OCI-LY3 (cell line): ENCODE measurements at regions not wholly inside any gene's neighbourhood (a gene's known extent, or its start where the extent isn't known, plus 50 kb on each side); places are given as distances from the start of the nearest gene placed in this dataset.

ENCODE experiments used
- H2AFZ ChIP-seq: fragments of 200-600, 300-600 bp; shearing (Covaris generic); 2 replicates; pipeline ENCODE4 v1.6.0; 2014; ENCODE audit warnings: antibody characterized with exemption, low read depth, low read length
- H3K27ac ChIP-seq: fragments of 200-600, 300-600 bp; sonication (generic); 2 replicates; pipeline ENCODE4 v1.5.1; 2014; ENCODE audit warnings: mild to moderate bottlenecking, low read length, moderate library complexity, mixed read lengths
- H3K27me3 ChIP-seq: fragments of 200-600, 300-600 bp; sonication (generic); 2 replicates; pipeline ENCODE4 v1.6.1; 2014; ENCODE audit warnings: low read depth, low read length, mixed read lengths
- H3K36me3 ChIP-seq: fragments of 200-600, 300-600 bp; sonication (generic); replicated peaks from 2 replicates; pipeline ENCODE3; 2014; ENCODE audit warnings: low read depth, low read length, mixed read lengths
- H3K4me1 ChIP-seq: fragments of 300-600, 200-600 bp; sonication (generic); 2 replicates; pipeline ENCODE4 v1.6.1; 2014; ENCODE audit warnings: low read length, mixed read lengths
- H3K4me2 ChIP-seq: fragments of 200-600, 300-600 bp; sonication (generic); 2 replicates; pipeline ENCODE4 v1.6.1; 2014; ENCODE audit warnings: low read length, mixed read lengths
- H3K4me3 ChIP-seq: fragments of 300-600, 200-600 bp; sonication (generic); 2 replicates; pipeline ENCODE4 v1.5.1; 2014; ENCODE audit warnings: antibody characterized with exemption, mild to moderate bottlenecking, low read length, moderate library complexity
- H3K79me2 ChIP-seq: fragments of 300-600, 200-600 bp; shearing (Covaris generic); 2 replicates; pipeline ENCODE4 v1.6.1; 2014; ENCODE audit warnings: mild to moderate bottlenecking, low read length, mixed read lengths
- H3K9ac ChIP-seq: fragments of 300-600, 200-600 bp; shearing (Covaris generic); 2 replicates; pipeline ENCODE4 v1.6.0; 2014; ENCODE audit warnings: mild to moderate bottlenecking, low read length, moderate library complexity
- H3K9me3 ChIP-seq: fragments of 200-600, 300-600 bp; shearing (Covaris generic); 2 replicates; pipeline ENCODE4 v1.6.1; 2014; ENCODE audit warnings: low read length, mixed read lengths; ENCODE audit not compliant: insufficient read depth
- H4K20me1 ChIP-seq: fragments of 200-600, 300-600 bp; sonication (generic); 2 replicates; pipeline ENCODE4 v1.6.1; 2016; ENCODE audit warnings: low read length, mixed read lengths; ENCODE audit not compliant: insufficient read depth
- CTCF ChIP-seq: fragments of 200-600, 300-600 bp; sonication (generic); IDR thresholded peaks from 2 replicates; pipeline ENCODE4 v1.5.1; 2014; ENCODE audit warnings: antibody characterized with exemption, low read length, low read depth
- EZH2phosphoT487 ChIP-seq: fragments of 200-600 bp; shearing (Covaris generic); IDR thresholded peaks from 2 replicates; pipeline ENCODE4 v1.6.1; 2018; ENCODE audit warnings: antibody characterized with exemption, mixed run types, low read depth

- Histone ChIP-seq H3K9ac (no peak overlapping the region), H3K4me3 (no peak overlapping the region), H3K9me3 (no peaks in the 10 kb centered on the region; the same call in none of the 2 replicates), H3K27me3 (no peaks in the 10 kb centered on the region), H3K36me3 (no peaks in the 10 kb centered on the region), H3K4me1 (peaks cover 13% of the 10 kb centered on the region), H4K20me1 (no peaks in the 10 kb centered on the region), H3K79me2 (no peaks in the 10 kb centered on the region), H3K4me2 (no peak overlapping the region), H2AFZ (no peak overlapping the region), H3K27ac (no peak overlapping the region)
- TF ChIP-seq CTCF (no peak), EZH2phosphoT487 (no peak)
Observed at GRCh38 chr4:20196476-20196875, 55.2 kb upstream of the SLIT2 start.

GRCh38 chr4:20195071-20195885 is 56.4 kb upstream of the SLIT2 start:
- H3K79me2 ChIP-seq = no peaks in the 10 kb centered on the region
- H3K27me3 ChIP-seq = no peaks in the 10 kb centered on the region
- peaks cover 13% of the 10 kb centered on the region for H3K4me1 ChIP-seq
- TF ChIP-seq EZH2phosphoT487 = no peak
- H3K4me3 ChIP-seq = no peak overlapping the region
- no peaks in the 10 kb centered on the region; the same call in none of the 2 replicates for H3K9me3 ChIP-seq
- no peak overlapping the region for H3K4me2 ChIP-seq
- H3K36me3 ChIP-seq = no peaks in the 10 kb centered on the region
- no peak overlapping the region for H2AFZ ChIP-seq
- no peak overlapping the region for H3K9ac ChIP-seq
- H4K20me1 ChIP-seq = no peaks in the 10 kb centered on the region
- no peak overlapping the region for H3K27ac ChIP-seq

GRCh38 chr4:20194123-20195013 is 57.3 kb upstream of the SLIT2 start:
- H3K4me2 ChIP-seq = peak overlapping the region; percentile 32
- H3K9me3 ChIP-seq = no peaks in the 10 kb centered on the region; the same call in none of the 2 replicates
- no peak overlapping the region for H3K4me3 ChIP-seq
- no peaks in the 10 kb centered on the region for H3K27me3 ChIP-seq
- H3K9ac ChIP-seq = no peak overlapping the region
- H3K4me1 ChIP-seq = peaks cover 13% of the 10 kb centered on the region
- no peak for TF ChIP-seq CTCF
- no peak for TF ChIP-seq EZH2phosphoT487
- no peak overlapping the region for H2AFZ ChIP-seq
- H3K79me2 ChIP-seq = no peaks in the 10 kb centered on the region
- H3K27ac ChIP-seq = no peak overlapping the region
- no peaks in the 10 kb centered on the region for H4K20me1 ChIP-seq
- H3K36me3 ChIP-seq = no peaks in the 10 kb centered on the region

GRCh38 chr4:20193141-20193936 is 58.4 kb upstream of the SLIT2 start:
- no peak for TF ChIP-seq CTCF
- TF ChIP-seq EZH2phosphoT487 = no peak
- no peak overlapping the region for H3K4me3 ChIP-seq
- H3K4me1 ChIP-seq = peaks cover 13% of the 10 kb centered on the region
- no peak overlapping the region for H2AFZ ChIP-seq
- H3K9ac ChIP-seq = no peak overlapping the region
- no peaks in the 10 kb centered on the region; the same call in none of the 2 replicates for H3K9me3 ChIP-seq
- H3K27ac ChIP-seq = no peak overlapping the region
- peak overlapping the region; percentile 32; the same call in 1 of the 2 replicates for H3K4me2 ChIP-seq
- no peaks in the 10 kb centered on the region for H4K20me1 ChIP-seq
- H3K79me2 ChIP-seq = no peaks in the 10 kb centered on the region
- H3K27me3 ChIP-seq = no peaks in the 10 kb centered on the region
- no peaks in the 10 kb centered on the region for H3K36me3 ChIP-seq
